CD4-positive, alpha-beta T cell (primary cell): ENCODE measurements at regions not wholly inside any gene's neighbourhood (a gene's known extent, or its start where the extent isn't known, plus 50 kb on each side); places are given as distances from the start of the nearest gene placed in this dataset.

Source experiments
- ATAC-seq: fragments of 200-7000 bp; cut with Tn5 transposase; one replicate; pipeline ENCODE4 v1.10.0; 2022; ENCODE audit warnings: mild to moderate bottlenecking; ENCODE audit not compliant: poor library complexity
- CTCF ChIA-PET: fragments of 350-600 bp; sonication (Branson Sonifier 250); formaldehyde crosslinking; loops from one replicate; lab custom pipeline; 2021; ENCODE audit warnings: antibody characterized with exemption, inconsistent platforms; lab: Charles Lee
- POLR2A ChIA-PET: fragments of 350-600 bp; sonication (Branson Sonifier 250); formaldehyde crosslinking; loops from one replicate; lab custom pipeline; 2021; ENCODE audit warnings: antibody characterized with exemption, inconsistent platforms; lab: Charles Lee
- DNase-seq, 14 experiments: peaks; one replicate each; pipeline ENCODE4 v3.0.0-alpha.2; 2013 to 2020; ENCODE audit warnings: mixed read lengths in 2 of 14
- H3K27ac ChIP-seq, 2 donors: one replicate each; pipeline versions ENCODE4 v1.5.1 to v1.7.0; 2013; ENCODE audit warnings: low read length in 2 of 2, low read depth in 1 of 2, mild to moderate bottlenecking in 1 of 2
- H3K27me3 ChIP-seq, 2 experiments: 1 replicate in 1 of 2; 2 replicates in 1 of 2; pipeline versions ENCODE4 v1.6.1 to v1.7.0; 2013; ENCODE audit warnings: low read length in 2 of 2, control low read depth in 1 of 2, mild to moderate bottlenecking in 1 of 2, moderate library complexity in 1 of 2; ENCODE audit not compliant: insufficient read depth in 2 of 2, control insufficient read depth in 1 of 2
- H3K36me3 ChIP-seq: one replicate; pipeline ENCODE4 v1.6.1; 2013; ENCODE audit warnings: low read length, control low read depth; ENCODE audit not compliant: insufficient read depth
- H3K4me1 ChIP-seq: one replicate; pipeline ENCODE4 v1.6.1; 2013; ENCODE audit warnings: low read length, control low read depth; ENCODE audit not compliant: insufficient read depth
- H3K4me3 ChIP-seq: one replicate; pipeline ENCODE4 v1.5.1; 2013; ENCODE audit warnings: mild to moderate bottlenecking, low read length, moderate library complexity
- H3K9me3 ChIP-seq, 2 experiments: 1 replicate in 1 of 2; 2 replicates in 1 of 2; pipeline versions ENCODE4 v1.6.1 to v1.7.0; 2013; ENCODE audit warnings: low read length in 2 of 2, mild to moderate bottlenecking in 2 of 2, control low read depth in 1 of 2, moderate library complexity in 1 of 2; ENCODE audit not compliant: control insufficient read depth in 1 of 2, insufficient read depth in 1 of 2
- H3K27ac Mint-ChIP-seq: one replicate; pipeline ENCODE4 v1.8.0; 2020; ENCODE audit warnings: mixed read lengths
- H3K27me3 Mint-ChIP-seq: one replicate; pipeline ENCODE4 v1.8.0; 2021; ENCODE audit warnings: mixed read lengths
- H3K36me3 Mint-ChIP-seq: one replicate; pipeline ENCODE4 v1.8.0; 2021; ENCODE audit warnings: low read depth, mixed read lengths
- H3K4me1 Mint-ChIP-seq: one replicate; pipeline ENCODE4 v1.8.0; 2021; ENCODE audit warnings: low read depth, mixed read lengths
- H3K4me3 Mint-ChIP-seq: one replicate; pipeline ENCODE4 v1.8.0; 2020; ENCODE audit warnings: mild to moderate bottlenecking, mixed read lengths
- H3K9me3 Mint-ChIP-seq: one replicate; pipeline ENCODE4 v1.8.0; 2020; ENCODE audit warnings: mixed read lengths
- intact Hi-C, 2 experiments: fragments of 100-400 bp; cut with DNase I in 1 of 2; cut with micrococcal nuclease in 1 of 2; formaldehyde crosslinking; loops; one replicate each; pipeline versions ENCODE4 v1.15.1 to v1.9.0; 2023 to 2025; cut with DNase I, micrococcal nuclease
- TF ChIP-seq, protein P1 (sequence below): fragments of 200-600 bp; IDR thresholded peaks from one replicate; pipeline ENCODE4 v1.8.0; 2022; ENCODE audit warnings: antibody characterized with exemption, mild to moderate bottlenecking

- Histone ChIP-seq H3K36me3 (no peaks in the 10 kb centered on the region), H3K27me3 (no peaks in the 10 kb centered on the region), H3K9me3 (no peaks in the 10 kb centered on the region), H3K27ac (no peak overlapping the region), H3K4me1 (peaks cover 2% of the 10 kb centered on the region), H3K4me3 (no peak overlapping the region)
- H3K4me1 Mint-ChIP-seq: no peaks in the 10 kb centered on the region
- TF ChIP-seq, protein P1, sequence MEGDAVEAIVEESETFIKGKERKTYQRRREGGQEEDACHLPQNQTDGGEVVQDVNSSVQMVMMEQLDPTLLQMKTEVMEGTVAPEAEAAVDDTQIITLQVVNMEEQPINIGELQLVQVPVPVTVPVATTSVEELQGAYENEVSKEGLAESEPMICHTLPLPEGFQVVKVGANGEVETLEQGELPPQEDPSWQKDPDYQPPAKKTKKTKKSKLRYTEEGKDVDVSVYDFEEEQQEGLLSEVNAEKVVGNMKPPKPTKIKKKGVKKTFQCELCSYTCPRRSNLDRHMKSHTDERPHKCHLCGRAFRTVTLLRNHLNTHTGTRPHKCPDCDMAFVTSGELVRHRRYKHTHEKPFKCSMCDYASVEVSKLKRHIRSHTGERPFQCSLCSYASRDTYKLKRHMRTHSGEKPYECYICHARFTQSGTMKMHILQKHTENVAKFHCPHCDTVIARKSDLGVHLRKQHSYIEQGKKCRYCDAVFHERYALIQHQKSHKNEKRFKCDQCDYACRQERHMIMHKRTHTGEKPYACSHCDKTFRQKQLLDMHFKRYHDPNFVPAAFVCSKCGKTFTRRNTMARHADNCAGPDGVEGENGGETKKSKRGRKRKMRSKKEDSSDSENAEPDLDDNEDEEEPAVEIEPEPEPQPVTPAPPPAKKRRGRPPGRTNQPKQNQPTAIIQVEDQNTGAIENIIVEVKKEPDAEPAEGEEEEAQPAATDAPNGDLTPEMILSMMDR: no peak
- H3K27me3 Mint-ChIP-seq: no peaks in the 10 kb centered on the region
- no peak overlapping the region for H3K27ac Mint-ChIP-seq
- no peaks in the 10 kb centered on the region for H3K36me3 Mint-ChIP-seq
- CTCF ChIA-PET: no interaction called here
- DNase-seq: no peak
- ATAC-seq: no peak
- intact Hi-C loops: loop anchor here (10.0 kb wide), 1 partner anchor 736 kb away; no protein-coding TSS in a partner anchor
- POLR2A ChIA-PET: no interaction called here
- H3K4me3 Mint-ChIP-seq: no peak overlapping the region
- peaks cover 2% of the 10 kb centered on the region for H3K9me3 Mint-ChIP-seq
Measured at GRCh38 chr7:72490301-72490700, 78.2 kb upstream of the CALN1 start.

GRCh38 chr7:72481934-72482333 lies 69.8 kb upstream of the CALN1 start:
- Mint-ChIP-seq H3K27me3 (peaks cover 12% of the 10 kb centered on the region), H3K36me3 (no peaks in the 10 kb centered on the region), H3K9me3 (peaks cover 3% of the 10 kb centered on the region), H3K27ac (no peak overlapping the region), H3K4me1 (no peaks in the 10 kb centered on the region), H3K4me3 (no peak overlapping the region)
- TF ChIP-seq, protein P1: no peak
- ATAC-seq (no peak), DNase-seq (no peak)
- Histone ChIP-seq H3K27ac (no peak overlapping the region), H3K27me3 (no peaks in the 10 kb centered on the region), H3K9me3 (peaks cover 0 to 4% of the 10 kb centered on the region in 2 experiments), H3K4me3 (no peak overlapping the region), H3K36me3 (no peaks in the 10 kb centered on the region), H3K4me1 (no peaks in the 10 kb centered on the region)
- ChIA-PET CTCF (no interaction called here), POLR2A (no interaction called here)
- intact Hi-C loops: no loop called here

DNA sequence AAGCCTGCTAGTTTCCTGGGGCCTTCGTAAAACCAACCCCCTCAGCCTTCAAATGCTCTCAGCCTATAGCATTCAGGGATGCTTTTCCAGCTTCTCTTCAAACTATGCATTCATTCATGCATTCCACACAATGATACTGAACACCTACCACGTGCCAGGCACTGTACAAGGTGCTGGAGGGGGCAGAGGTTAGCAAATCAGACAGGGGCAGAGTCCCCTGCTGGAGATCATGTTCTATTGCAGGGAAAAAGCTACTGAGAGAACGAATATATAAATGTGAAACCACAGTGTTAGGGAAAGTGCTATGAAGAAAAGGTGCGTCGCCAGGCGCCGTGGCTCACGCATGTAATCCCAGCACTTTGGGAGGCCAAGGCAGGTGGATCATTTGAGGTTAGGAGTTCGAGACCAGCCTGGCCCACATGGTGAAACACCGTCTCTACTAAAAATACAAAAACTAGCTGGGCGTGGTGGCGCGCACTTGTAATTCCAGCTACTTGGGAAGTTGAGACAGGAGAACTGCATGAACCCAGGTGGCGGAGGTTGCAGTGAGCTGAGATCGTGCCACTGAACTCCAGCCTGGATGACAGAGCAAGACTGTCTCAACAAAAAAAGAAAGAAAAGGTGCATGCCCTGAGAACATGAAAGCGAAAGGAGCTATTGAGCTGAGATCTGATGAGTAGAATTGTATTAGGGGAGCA lies 64.6 kb upstream of the CALN1 start:
- no peaks in the 10 kb centered on the region for H3K27me3 ChIP-seq
- no peaks in the 10 kb centered on the region for H3K4me1 ChIP-seq
- no peak for ATAC-seq
- ChIA-PET POLR2A (no interaction called here), CTCF (no interaction called here)
- Mint-ChIP-seq H3K36me3 (no peaks in the 10 kb centered on the region), H3K4me3 (no peak overlapping the region), H3K4me1 (no peaks in the 10 kb centered on the region), H3K27ac (no peak overlapping the region), H3K9me3 (peaks cover 7% of the 10 kb centered on the region), H3K27me3 (no peaks in the 10 kb centered on the region)
- intact Hi-C loops: no loop called here
- TF ChIP-seq, protein P1: no peak
- no peak overlapping the region for H3K4me3 ChIP-seq
- H3K9me3 ChIP-seq: peaks cover 0 to 16% of the 10 kb centered on the region in 2 experiments
- H3K27ac ChIP-seq: no peak overlapping the region
- no peak for DNase-seq
- H3K36me3 ChIP-seq: no peaks in the 10 kb centered on the region
